ENCODE measurements at regions not wholly inside any gene's neighbourhood (a gene's known extent, or its start where the extent isn't known, plus 50 kb on each side); places are given as distances from the start of the nearest gene placed in this dataset.

DNA sequence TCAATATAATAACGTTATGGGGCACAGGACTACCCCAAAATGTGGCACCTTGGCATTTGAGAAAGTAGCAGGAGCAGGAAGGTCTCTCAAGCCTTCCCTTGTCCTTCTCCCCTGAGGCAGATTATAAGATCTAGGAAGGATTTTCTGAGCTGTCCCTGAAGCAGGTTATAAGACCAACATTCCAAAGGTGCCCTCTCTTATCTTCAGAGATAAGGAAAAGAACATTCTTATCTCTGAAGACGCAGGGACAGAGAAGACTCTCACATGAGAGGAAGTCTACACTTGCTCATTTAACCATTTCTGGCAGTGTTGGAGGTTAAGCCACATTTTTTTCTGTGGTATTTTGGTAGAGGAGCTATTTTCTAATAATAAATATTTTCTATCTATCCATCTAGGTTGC lies 437.9 kb upstream of the MAOA start:
- Histone ChIP-seq H3K9me3 (ENCODE audit: insufficient read depth, low read depth, low read length) (no peaks in the 10 kb centered on the region), H3K9ac (ENCODE audit: low read depth, low read length, poor library complexity, severe bottlenecking) (no peak overlapping the region), H3K36me3 (ENCODE audit: insufficient read depth, low read length) (no peaks in the 10 kb centered on the region), H2AFZ (ENCODE audit: low read length) (no peak overlapping the region), H3K4me1 (ENCODE audit: insufficient read depth, low read length, poor library complexity, severe bottlenecking) (no peaks in the 10 kb centered on the region), H3K27me3 (ENCODE audit: insufficient read depth, low read length, poor library complexity, severe bottlenecking) (no peaks in the 10 kb centered on the region), H3K9me2 (replicated peaks; ENCODE audit: low read depth, low read length) (no peaks in the 10 kb centered on the region), H4K20me1 (ENCODE audit: insufficient read depth, low read length, poor library complexity, severe bottlenecking) (no peaks in the 10 kb centered on the region), H3K4me3 (ENCODE audit: low read length, poor library complexity, severe bottlenecking) (no peak overlapping the region), H3K4me2 (ENCODE audit: low read depth, low read length, poor library complexity, severe bottlenecking) (no peak overlapping the region), H3K79me2 (ENCODE audit: insufficient read depth, low read length) (no peaks in the 10 kb centered on the region), H3F3A (ENCODE audit: low read depth) (no peaks in the 10 kb centered on the region)
- no peak for TF ChIP-seq EZH2phosphoT487 (IDR thresholded peaks at IDR 0.05; ENCODE audit: borderline replicate concordance)
- TF ChIP-seq, protein P1, sequence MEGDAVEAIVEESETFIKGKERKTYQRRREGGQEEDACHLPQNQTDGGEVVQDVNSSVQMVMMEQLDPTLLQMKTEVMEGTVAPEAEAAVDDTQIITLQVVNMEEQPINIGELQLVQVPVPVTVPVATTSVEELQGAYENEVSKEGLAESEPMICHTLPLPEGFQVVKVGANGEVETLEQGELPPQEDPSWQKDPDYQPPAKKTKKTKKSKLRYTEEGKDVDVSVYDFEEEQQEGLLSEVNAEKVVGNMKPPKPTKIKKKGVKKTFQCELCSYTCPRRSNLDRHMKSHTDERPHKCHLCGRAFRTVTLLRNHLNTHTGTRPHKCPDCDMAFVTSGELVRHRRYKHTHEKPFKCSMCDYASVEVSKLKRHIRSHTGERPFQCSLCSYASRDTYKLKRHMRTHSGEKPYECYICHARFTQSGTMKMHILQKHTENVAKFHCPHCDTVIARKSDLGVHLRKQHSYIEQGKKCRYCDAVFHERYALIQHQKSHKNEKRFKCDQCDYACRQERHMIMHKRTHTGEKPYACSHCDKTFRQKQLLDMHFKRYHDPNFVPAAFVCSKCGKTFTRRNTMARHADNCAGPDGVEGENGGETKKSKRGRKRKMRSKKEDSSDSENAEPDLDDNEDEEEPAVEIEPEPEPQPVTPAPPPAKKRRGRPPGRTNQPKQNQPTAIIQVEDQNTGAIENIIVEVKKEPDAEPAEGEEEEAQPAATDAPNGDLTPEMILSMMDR (conservative IDR thresholded peaks at IDR 0.05; ENCODE audit: low read length): no peak

DNA sequence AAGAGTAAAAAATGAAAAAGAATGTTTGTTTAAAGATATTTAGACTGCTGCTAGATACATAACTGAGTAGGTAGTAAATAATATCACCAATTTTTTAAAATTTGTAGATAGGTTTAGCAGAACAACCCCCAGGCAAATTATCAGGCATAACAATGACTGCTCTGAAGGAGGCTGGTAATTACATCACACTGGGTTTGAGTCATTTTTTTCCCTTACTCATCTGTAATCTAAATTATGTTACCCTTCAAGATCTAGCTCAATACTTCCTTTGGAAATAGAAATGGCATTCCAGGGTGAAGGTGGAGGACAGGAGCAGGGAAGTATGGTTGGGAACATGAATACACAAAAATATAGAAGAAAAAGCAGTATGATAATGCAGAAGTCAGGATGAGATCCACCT lies 431.6 kb upstream of the MAOA start:
- no peak overlapping the region for H3K9ac ChIP-seq (ENCODE audit: low read depth, low read length, poor library complexity, severe bottlenecking)
- H2AFZ ChIP-seq (ENCODE audit: low read length): no peak overlapping the region
- no peaks in the 10 kb centered on the region for H3F3A ChIP-seq (ENCODE audit: low read depth)
- H3K36me3 ChIP-seq (ENCODE audit: insufficient read depth, low read length): no peaks in the 10 kb centered on the region
- TF ChIP-seq, protein P1 (conservative IDR thresholded peaks at IDR 0.05; ENCODE audit: low read length): no peak
- TF ChIP-seq EZH2phosphoT487 (IDR thresholded peaks at IDR 0.05; ENCODE audit: borderline replicate concordance): no peak
- no peaks in the 10 kb centered on the region for H3K4me1 ChIP-seq (ENCODE audit: insufficient read depth, low read length, poor library complexity, severe bottlenecking)
- no peaks in the 10 kb centered on the region for H4K20me1 ChIP-seq (ENCODE audit: insufficient read depth, low read length, poor library complexity, severe bottlenecking)
- no peaks in the 10 kb centered on the region for H3K9me3 ChIP-seq (ENCODE audit: insufficient read depth, low read depth, low read length)
- H3K4me3 ChIP-seq (ENCODE audit: low read length, poor library complexity, severe bottlenecking): no peak overlapping the region
- H3K27me3 ChIP-seq (ENCODE audit: insufficient read depth, low read length, poor library complexity, severe bottlenecking): no peaks in the 10 kb centered on the region
- H3K9me2 ChIP-seq (replicated peaks; ENCODE audit: low read depth, low read length): no peaks in the 10 kb centered on the region
- H3K4me2 ChIP-seq (ENCODE audit: low read depth, low read length, poor library complexity, severe bottlenecking): no peak overlapping the region
- no peaks in the 10 kb centered on the region for H3K79me2 ChIP-seq (ENCODE audit: insufficient read depth, low read length)

DNA sequence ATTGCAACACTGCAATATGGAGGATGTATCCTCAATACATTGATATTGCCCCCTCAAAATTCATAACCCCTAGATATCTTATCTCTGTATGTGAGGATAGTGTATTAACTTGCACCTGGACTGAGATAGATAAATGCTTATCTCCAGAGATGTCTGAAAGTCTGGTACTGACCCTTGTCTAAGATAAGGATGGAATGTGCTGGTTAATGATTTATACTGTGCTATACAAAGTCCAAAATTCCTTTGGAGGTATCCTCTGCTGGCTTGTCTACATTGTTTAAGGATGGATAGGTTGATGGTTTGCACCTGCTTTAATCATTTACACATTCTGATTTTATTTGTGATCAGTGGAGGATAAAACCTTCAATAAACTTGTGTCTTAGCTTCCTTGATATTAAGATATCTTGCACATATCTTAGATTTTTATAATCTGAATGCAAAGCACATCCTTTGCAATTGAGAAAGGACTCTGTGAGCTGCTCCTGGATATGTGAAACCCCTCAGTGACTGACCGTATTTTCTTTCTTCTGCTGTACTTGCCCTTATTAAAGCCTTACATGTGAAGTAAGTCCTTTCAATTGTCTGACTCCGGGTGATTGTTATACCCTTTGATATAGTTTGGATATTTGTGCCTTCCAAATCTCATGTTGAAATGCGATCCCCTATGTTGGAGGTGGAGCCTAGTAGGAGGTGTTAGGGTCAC lies 430.3 kb upstream of the MAOA start:
- no peaks in the 10 kb centered on the region for H3K9me3 ChIP-seq (ENCODE audit: insufficient read depth, low read depth, low read length)
- H3K4me3 ChIP-seq (ENCODE audit: low read length, poor library complexity, severe bottlenecking): no peak overlapping the region
- H2AFZ ChIP-seq (ENCODE audit: low read length): no peak overlapping the region

More for the DNA sequence above, 430.3 kb upstream of the MAOA start:
- Histone ChIP-seq H3K4me1 (ENCODE audit: insufficient read depth, low read length, poor library complexity, severe bottlenecking) (no peaks in the 10 kb centered on the region), H4K20me1 (ENCODE audit: insufficient read depth, low read length, poor library complexity, severe bottlenecking) (no peaks in the 10 kb centered on the region), H3K79me2 (ENCODE audit: insufficient read depth, low read length) (no peaks in the 10 kb centered on the region), H3K27me3 (ENCODE audit: insufficient read depth, low read length, poor library complexity, severe bottlenecking) (no peaks in the 10 kb centered on the region), H3F3A (ENCODE audit: low read depth) (no peaks in the 10 kb centered on the region), H3K36me3 (ENCODE audit: insufficient read depth, low read length) (no peaks in the 10 kb centered on the region), H3K4me2 (ENCODE audit: low read depth, low read length, poor library complexity, severe bottlenecking) (no peak overlapping the region), H3K9ac (ENCODE audit: low read depth, low read length, poor library complexity, severe bottlenecking) (no peak overlapping the region), H3K9me2 (replicated peaks; ENCODE audit: low read depth, low read length) (no peaks in the 10 kb centered on the region)
- TF ChIP-seq, protein P1 (conservative IDR thresholded peaks at IDR 0.05; ENCODE audit: low read length): no peak
- no peak for TF ChIP-seq EZH2phosphoT487 (IDR thresholded peaks at IDR 0.05; ENCODE audit: borderline replicate concordance)
